ENCODE measurements at regions not wholly inside any gene's neighbourhood (a gene's known extent, or its start where the extent isn't known, plus 50 kb on each side); places are given as distances from the start of the nearest gene placed in this dataset.

- TF ChIP-seq ZC3H10 (CRISPR knock-in tag; IDR thresholded peaks at IDR 0.05) (peak; percentile 72; the same call in 1 of the 2 replicates), ESRRG (CRISPR knock-in tag; IDR thresholded peaks at IDR 0.05) (no peak), TOX (CRISPR knock-in tag; IDR thresholded peaks at IDR 0.05; ENCODE audit: borderline replicate concordance) (peak; percentile 50; the same call in 1 of the 2 replicates), ZFP3 (CRISPR knock-in tag; IDR thresholded peaks at IDR 0.05) (no peak), ISL1 (CRISPR knock-in tag; IDR thresholded peaks at IDR 0.05) (peak; percentile 61)
- TF ChIP-seq, protein P1, sequence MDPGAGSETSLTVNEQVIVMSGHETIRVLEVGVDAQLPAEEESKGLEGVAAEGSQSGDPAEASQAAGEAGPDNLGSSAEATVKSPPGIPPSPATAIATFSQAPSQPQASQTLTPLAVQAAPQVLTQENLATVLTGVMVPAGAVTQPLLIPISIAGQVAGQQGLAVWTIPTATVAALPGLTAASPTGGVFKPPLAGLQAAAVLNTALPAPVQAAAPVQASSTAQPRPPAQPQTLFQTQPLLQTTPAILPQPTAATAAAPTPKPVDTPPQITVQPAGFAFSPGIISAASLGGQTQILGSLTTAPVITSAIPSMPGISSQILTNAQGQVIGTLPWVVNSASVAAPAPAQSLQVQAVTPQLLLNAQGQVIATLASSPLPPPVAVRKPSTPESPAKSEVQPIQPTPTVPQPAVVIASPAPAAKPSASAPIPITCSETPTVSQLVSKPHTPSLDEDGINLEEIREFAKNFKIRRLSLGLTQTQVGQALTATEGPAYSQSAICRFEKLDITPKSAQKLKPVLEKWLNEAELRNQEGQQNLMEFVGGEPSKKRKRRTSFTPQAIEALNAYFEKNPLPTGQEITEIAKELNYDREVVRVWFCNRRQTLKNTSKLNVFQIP (CRISPR knock-in tag; IDR thresholded peaks at IDR 0.05; ENCODE audit: borderline replicate concordance, low read depth) = 0 out of 2 replicates have a peak, but pooled peaks have one; percentile 17
- ATAC-seq = peak; percentile 88
Observed at GRCh38 chr1:219324629-219325367, 151.1 kb downstream of the LYPLAL1 start.

GRCh38 chr1:219324171-219324570 lies 150.5 kb downstream of the LYPLAL1 start:
- peak; percentile 9; the same call in 2 of the 3 replicates for ATAC-seq
- no peak for TF ChIP-seq PPARA (CRISPR knock-in tag; IDR thresholded peaks at IDR 0.05; ENCODE audit: borderline replicate concordance)
- TF ChIP-seq, protein P1 (CRISPR knock-in tag; IDR thresholded peaks at IDR 0.05; ENCODE audit: borderline replicate concordance, low read depth) = no peak
- no peak for TF ChIP-seq RARB (CRISPR knock-in tag; IDR thresholded peaks at IDR 0.05)
- TF ChIP-seq BACH2 (CRISPR knock-in tag; IDR thresholded peaks at IDR 0.05; ENCODE audit: borderline replicate concordance) = no peak
- TF ChIP-seq PATZ1 (CRISPR knock-in tag; IDR thresholded peaks at IDR 0.05; ENCODE audit: borderline replicate concordance) = no peak
- TF ChIP-seq TCF4 (CRISPR knock-in tag; IDR thresholded peaks at IDR 0.05; ENCODE audit: borderline replicate concordance) = no peak
- TF ChIP-seq CSDC2 (CRISPR knock-in tag; IDR thresholded peaks at IDR 0.05) = no peak
- no peak for TF ChIP-seq TOX (CRISPR knock-in tag; IDR thresholded peaks at IDR 0.05; ENCODE audit: borderline replicate concordance)
- TF ChIP-seq ZNF70 (CRISPR knock-in tag; IDR thresholded peaks at IDR 0.05) = no peak
- TF ChIP-seq, protein P2, sequence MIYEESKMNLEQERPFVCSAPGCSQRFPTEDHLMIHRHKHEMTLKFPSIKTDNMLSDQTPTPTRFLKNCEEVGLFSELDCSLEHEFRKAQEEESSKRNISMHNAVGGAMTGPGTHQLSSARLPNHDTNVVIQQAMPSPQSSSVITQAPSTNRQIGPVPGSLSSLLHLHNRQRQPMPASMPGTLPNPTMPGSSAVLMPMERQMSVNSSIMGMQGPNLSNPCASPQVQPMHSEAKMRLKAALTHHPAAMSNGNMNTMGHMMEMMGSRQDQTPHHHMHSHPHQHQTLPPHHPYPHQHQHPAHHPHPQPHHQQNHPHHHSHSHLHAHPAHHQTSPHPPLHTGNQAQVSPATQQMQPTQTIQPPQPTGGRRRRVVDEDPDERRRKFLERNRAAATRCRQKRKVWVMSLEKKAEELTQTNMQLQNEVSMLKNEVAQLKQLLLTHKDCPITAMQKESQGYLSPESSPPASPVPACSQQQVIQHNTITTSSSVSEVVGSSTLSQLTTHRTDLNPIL (CRISPR knock-in tag; IDR thresholded peaks at IDR 0.05; ENCODE audit: low read depth) = no peak
- no peak for TF ChIP-seq SNAI2 (CRISPR knock-in tag; IDR thresholded peaks at IDR 0.05)
- no peak for TF ChIP-seq ZNF8 (CRISPR knock-in tag; IDR thresholded peaks at IDR 0.05)
- TF ChIP-seq ZFP3 (CRISPR knock-in tag; IDR thresholded peaks at IDR 0.05) = no peak
- no peak for TF ChIP-seq ZNF565 (CRISPR knock-in tag; conservative IDR thresholded peaks at IDR 0.05; ENCODE audit: low read depth)
- no peak for TF ChIP-seq OSR1 (CRISPR knock-in tag; IDR thresholded peaks at IDR 0.05)
- no peak for TF ChIP-seq ZFP30 (CRISPR knock-in tag; IDR thresholded peaks at IDR 0.05)
- TF ChIP-seq ARNTL (CRISPR knock-in tag; IDR thresholded peaks at IDR 0.05; ENCODE audit: borderline replicate concordance, low read depth) = no peak
- TF ChIP-seq, protein P3, sequence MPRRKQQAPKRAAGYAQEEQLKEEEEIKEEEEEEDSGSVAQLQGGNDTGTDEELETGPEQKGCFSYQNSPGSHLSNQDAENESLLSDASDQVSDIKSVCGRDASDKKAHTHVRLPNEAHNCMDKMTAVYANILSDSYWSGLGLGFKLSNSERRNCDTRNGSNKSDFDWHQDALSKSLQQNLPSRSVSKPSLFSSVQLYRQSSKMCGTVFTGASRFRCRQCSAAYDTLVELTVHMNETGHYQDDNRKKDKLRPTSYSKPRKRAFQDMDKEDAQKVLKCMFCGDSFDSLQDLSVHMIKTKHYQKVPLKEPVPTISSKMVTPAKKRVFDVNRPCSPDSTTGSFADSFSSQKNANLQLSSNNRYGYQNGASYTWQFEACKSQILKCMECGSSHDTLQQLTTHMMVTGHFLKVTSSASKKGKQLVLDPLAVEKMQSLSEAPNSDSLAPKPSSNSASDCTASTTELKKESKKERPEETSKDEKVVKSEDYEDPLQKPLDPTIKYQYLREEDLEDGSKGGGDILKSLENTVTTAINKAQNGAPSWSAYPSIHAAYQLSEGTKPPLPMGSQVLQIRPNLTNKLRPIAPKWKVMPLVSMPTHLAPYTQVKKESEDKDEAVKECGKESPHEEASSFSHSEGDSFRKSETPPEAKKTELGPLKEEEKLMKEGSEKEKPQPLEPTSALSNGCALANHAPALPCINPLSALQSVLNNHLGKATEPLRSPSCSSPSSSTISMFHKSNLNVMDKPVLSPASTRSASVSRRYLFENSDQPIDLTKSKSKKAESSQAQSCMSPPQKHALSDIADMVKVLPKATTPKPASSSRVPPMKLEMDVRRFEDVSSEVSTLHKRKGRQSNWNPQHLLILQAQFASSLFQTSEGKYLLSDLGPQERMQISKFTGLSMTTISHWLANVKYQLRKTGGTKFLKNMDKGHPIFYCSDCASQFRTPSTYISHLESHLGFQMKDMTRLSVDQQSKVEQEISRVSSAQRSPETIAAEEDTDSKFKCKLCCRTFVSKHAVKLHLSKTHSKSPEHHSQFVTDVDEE (CRISPR knock-in tag; IDR thresholded peaks at IDR 0.05) = no peak
- TF ChIP-seq ESRRG (CRISPR knock-in tag; IDR thresholded peaks at IDR 0.05) = no peak
- TF ChIP-seq ZC3H10 (CRISPR knock-in tag; IDR thresholded peaks at IDR 0.05) = no peak
